Activated CD8-positive, alpha-beta memory T cell treated with anti-CD3 and anti-CD28 coated beads, Interleukin-2, amount 50 U/mL, for 48 hours (primary cell): ENCODE measurements at regions not wholly inside any gene's neighbourhood (a gene's known extent, or its start where the extent isn't known, plus 50 kb on each side); places are given as distances from the start of the nearest gene placed in this dataset.
A peak's percentile ranks its signal among the peaks of the same experiment; 100 is the strongest.
"Not testable (repeated sequence)": the region's sequence is repeated elsewhere in the genome, so short reads cannot be mapped to it uniquely, and the experiment has no call there.

Source experiments
- DNase-seq: peaks from one replicate; pipeline ENCODE4 v3.0.0-alpha.2; 2020

DNA sequence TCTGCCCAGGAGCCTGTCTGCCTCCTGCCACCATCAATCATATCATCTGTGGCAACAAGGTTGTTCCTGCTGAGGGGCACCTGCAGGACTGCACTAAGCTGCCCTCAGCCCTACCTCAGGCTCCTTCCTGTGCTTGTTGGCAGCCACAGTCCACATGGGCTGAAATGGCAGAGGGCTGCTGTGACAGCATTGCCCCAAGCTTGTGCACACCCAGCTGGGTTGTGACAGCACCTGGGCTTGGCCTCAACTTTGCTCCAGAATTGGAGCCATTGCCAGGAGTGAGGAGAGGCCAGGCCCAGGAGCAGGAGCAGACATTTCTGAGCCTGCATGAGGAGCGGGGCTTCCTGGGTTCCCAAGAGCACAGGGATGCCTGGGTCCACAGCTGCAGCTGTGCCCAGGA, 340.9 kb upstream of the CHRM2 start:
- DNase-seq, result no peak

DNA sequence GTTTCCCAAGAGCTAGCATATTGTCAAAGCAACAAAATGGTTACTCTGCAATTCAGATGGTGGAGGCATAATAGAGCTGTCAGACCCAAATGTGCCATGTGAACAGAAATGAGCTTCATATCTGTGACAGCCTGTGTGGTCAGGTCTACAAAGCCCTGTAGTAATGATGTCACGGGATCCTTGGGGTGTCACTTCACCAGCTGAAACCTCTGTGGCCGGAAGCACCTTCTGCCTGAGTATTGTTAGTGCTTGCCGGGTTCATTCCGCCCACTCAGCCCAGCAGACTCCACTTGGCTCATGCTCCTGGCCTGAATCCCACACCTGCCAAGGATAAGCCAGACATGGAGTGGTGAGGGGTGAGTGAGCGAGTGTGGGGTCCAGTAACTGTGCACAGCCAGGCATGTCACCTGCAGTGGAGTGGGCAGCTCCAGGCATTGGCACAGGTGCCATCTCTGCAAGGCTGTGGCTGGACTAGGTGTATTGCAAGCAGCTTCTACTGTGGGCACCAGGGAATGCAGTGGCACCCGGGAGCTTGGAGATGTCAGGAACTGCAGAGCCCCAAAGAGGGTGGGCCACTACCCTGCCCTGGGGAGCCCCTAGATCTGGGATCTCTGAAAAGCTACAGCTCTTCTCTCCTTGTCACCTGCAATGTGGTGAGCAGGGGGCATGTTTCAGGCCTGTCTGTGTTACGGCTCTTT, 341.9 kb upstream of the CHRM2 start:
- no peak for DNase-seq

DNA sequence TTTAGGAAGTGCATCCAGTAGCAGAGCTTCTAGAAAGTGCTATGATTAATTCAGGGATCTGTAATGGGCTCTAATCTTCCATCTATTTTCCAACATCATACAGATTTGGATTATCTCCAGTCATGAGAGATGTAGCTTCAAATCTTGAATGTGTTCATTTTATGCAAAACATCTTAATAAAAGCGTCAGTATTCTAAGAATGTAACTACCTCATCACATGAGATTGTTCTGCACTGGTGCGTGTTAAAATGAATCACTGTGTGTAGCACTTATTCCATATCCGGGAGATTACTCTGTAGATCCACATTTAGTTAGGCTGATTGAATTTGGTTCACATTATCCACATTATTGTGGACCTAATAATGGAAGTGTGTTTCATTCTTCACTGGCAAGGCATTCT, 344.9 kb upstream of the CHRM2 start:
- DNase-seq, result no peak

DNA sequence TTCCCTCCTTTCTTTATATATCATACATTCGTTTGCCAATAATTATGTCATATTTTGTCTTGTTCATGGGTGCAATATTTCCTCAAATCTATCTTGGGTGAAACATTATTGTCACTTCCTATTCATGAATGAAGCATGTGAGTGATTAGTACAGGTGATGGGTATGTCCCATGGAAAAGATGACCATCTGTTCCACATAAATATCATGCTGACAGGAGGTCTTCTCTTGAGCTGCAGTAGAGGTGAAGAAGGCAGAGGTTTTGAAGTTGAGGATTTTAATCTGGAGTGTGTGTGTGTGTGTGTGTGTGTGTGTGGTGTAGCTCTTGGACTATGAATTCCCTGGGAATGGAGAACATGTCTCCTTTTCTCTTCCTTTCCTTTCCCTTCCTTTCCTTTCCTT, 350.5 kb upstream of the CHRM2 start:
- DNase-seq, result no peak

DNA sequence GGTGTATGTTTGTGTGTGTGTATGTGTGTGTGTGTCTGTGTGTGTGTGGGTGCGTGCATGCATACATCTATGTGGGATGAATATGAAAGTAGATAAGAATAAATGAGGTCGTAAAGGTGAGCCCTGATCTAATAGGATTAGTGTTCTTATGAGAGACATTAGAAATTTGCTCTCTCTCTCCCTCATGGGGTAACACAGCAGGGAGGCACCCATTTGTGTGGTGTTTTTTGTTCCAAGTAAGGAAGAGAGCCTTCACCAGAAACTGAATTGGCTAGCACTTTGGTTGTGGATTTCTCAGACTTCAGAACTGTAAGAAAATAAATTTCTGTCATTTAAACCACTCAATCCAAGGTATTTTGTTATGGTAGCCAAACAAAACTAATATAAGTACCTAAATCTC, 353.7 kb upstream of the CHRM2 start:
- no peak for DNase-seq

DNA sequence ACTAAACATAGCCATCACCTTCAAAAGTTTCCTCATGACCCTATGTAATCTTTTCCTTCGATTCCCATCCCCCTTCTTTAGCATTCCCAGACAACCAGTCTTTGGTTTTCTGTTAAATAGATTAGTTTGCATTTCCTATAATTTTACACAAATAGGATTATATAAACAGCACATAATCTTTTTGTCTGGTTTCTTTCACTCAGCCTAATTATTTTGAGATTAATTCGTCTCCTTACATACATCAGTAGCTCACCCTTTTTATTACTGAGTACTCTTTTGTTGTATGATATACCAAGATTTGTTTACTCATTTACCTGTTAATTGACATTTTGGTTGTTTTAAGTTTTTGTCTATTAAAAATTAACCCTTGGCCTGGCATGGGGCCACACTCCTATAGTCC, 354.7 kb upstream of the CHRM2 start:
- DNase-seq, result no peak

DNA sequence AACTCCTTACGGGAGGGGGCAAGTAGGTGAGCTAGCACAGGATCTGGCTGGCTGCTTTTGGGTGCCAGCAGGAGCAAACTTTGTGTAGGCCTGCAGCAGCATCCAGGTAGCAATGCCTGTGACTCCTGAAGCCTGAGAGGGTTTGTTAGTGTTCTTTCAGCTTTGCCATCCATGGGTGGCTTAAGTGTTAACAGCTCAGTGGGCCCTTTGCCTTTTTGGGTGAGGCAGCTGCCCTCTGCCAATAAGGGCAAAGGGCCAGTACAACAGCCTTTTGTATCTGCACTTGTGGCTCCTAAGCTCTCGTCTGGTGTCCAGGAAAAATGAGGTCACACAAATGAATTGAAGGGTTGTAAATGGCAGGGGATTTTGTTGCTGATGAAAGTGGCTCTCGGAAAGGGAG, 359.0 kb upstream of the CHRM2 start:
- no peak for DNase-seq

DNA sequence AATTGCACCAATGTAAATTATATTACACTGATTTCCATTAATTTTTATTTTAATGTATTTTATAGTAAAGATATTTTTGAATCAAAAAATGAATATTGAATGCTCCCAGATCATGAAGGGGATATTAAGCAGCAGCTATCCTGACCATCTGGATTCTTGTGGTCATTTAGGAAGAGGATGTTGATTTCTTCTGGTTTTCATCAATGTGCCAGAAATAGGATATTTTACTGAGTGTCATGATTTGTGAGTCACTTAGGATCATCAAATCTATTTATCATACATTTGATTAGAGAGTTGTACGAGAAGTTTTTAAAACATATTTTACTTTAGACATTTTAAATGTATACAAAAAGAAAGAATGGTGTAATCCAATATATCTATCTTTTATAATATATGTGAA, 366.3 kb upstream of the CHRM2 start:
- DNase-seq, result no peak

DNA sequence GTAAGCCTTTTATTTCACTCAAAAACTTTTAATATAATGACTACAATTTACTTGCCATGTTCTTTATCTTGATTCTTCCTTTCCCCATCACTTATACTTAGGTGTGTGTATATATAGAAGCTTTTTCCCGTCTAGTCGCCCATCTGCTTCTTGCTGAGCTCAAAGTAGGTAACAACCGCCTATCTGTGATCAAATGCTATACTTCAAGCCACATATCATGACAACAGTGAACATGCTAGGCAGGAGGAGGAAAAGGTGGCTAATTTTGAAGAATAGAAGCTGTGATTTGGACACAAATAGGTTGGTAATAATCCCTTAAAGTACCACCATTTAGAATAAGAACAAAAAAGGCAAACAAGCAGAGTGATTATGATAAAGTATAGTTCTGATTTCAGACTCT, 367.3 kb upstream of the CHRM2 start:
- no peak for DNase-seq

DNA sequence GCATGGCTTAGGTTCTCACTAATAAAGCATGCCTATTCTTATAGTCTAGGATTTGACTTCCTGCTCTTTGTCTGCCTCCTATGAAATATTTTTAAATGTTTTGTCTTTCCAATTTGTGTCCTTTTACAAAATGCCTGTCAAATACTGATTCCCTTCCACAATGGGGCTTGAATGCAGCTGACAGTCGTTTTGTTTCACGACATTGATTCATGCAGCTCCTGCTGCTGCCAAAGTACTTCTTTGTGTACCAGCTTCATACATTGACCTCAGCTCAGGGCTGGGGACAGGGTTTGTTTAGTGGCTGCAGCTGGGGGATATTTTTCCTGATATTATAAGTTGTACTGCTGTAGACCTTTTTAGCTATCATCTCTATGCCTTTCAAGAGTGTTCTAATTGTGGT, 371.9 kb upstream of the CHRM2 start:
- no peak for DNase-seq

DNA sequence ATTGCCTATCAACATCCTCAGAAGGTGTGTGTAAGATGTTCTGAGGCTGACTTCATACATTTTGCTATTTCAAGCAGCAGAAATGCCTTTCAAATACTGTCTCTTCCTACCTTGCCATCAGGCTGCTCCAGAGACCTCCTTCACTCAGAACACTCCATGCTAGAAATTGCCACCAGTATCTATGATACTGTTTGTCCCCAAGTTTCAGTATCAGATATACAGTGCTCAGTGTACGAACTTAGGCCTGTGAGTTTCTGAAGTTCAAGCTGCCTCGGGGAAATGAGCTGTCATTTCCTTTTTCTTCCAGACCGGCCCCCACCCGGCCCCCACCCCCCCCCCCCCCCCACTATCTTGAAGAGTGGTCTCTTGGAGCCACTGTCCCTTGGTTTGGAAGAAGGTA, 373.4 kb upstream of the CHRM2 start:
- DNase-seq, result no peak

DNA sequence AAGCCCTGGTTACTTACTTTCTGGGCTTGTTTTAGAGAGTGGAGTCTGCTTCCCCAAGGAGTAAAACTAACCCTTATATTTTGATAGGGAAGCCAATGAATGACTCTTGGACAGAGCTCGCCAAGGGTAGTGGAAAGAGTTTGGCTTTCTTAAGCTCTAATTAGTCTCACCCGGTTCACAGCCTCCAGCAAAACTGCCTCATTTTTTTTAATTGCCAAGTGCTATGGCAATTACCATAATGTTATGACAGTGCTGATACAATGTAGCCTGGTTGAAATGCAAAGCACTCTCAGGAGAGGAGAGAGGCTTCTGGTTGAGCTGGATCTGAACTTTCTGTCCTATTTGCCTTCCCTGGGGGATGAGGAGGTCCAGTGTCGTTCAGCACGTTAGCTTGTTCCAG, 376.1 kb upstream of the CHRM2 start:
- no peak for DNase-seq

DNA sequence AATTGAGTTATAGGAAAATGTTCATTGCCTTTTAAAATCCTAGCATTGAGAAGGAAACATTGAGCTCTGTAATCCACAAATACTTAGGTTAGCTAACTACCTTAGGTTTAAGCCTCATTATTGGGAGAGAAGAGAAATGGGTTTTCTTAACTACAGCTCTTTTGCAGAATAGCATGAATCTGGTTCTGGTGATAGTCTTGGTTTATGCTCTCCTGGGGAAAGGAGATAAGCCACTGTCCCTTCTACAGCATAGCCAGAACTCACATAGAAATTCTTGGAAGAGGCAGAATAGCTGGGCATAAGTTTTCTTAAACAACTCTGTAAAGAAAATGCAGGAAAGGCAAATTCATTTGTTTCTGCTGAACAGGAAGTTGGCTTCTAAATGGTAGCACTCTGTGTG, 378.6 kb upstream of the CHRM2 start:
- DNase-seq, result no peak

DNA sequence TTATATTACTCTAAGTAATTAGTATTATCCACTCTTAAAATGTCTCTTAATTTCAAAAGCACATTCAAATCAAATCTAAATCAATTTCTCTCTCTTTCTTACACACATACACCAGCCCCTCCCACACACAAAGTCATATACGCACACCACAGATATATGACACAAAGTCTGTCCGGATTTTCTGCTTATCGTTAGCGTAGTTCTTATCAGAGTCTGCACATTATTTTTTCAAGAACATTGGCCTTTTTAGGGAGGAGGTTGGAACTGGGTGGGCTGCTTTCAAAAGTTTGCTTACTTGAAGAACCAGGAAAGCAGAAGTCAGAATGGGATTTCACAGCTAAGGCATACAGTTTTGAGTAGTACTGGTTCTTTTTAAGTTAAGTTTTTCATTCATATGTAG, 387.6 kb upstream of the CHRM2 start:
- no peak for DNase-seq

DNA sequence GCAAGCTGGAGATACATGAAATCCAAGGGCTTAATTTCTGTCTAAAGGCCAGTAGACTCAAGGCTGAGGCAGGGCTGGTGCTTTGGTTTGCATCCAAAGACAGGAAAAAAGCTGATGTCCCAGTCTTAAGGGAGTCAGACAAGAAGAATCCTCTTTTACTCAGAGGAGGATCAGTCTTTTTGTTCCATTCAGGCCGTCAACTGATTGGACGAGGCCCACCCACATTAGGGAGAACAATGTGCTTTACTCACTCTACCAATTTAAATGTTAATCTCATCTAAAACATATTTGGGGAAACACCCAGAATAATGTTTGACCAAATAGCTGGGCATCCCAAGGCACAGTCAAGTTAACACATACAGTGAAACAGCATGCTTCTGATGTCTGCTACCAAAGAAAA, 388.5 kb upstream of the CHRM2 start:
- DNase-seq, result no peak

DNA sequence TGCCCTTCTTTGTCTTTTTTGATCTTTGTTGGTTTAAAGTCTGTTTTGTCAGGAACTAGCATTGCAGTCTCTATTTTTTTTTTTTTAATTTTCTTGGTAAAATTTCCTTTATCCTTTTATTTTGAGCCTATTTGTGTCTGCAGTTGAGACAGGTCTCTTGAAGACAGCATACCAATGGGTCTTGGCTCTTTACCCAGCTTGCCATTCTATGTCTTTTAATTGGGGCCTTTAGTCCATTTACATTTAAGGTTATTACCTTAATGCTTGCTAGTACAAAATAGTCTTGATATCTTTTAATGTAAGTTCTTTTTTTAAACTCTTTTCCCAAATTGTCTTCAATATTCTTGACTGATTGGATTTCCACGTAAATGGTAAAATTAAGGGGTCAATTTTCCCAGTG, 398.3 kb upstream of the CHRM2 start:
- DNase-seq, result no peak

DNA sequence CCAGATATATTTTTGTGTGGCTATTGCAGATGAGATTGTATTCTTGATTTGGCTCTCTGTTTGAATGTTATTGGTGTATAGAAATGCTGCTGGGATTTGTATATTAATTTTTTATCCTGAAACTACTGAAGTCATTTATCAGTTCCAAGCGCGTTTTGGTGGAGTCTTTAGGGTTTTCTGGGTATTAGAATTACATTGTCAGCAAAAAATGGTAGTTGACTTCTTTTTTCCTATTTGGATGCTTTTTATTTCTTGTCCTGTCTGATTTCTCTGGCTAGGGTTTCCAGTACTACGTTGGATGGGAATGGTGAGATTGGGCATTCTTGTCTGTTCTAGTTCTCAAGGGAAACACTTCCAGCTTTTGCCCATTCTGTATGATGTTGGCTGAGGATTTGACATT, 415.5 kb upstream of the CHRM2 start:
- no peak for DNase-seq

DNA sequence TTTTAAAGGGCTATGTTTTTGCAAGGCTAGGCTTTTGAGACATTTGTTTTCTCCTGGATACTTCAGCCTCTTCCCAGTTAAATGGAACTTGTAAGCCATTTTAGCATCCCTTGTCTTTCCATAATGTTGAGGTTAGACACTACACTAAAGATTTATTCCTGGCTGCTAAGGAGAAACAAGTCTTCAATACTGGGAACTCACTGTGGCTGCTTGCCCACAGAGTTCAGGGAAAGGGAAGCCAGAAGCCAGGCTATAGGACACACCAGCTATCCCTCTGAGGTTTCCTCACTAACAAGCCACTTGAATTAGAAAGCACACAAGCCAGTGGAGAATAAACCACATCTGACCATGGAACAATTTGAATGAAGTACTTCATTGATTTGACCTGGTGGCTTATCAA, 421.7 kb upstream of the CHRM2 start:
- DNase-seq, result no peak

DNA sequence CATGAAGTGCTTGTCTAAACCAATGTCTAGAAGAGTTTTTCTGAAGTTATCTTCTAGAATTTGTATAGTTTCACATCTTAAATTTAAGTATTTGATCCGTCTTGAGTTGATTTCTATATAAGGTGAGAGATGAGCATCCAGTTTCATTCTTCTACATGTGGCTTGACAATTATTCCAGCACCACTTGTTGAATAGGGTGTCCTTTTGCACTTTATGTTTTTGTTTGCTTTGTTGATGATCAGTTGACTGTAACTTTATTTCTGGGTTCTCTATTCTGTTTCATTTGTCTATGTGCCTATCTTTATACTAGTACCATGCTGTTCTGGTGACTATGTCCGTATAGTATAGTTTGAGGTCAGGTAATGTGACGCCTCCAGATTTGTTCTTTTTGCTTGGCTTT, 426.6 kb upstream of the CHRM2 start:
- DNase-seq, result no peak

DNA sequence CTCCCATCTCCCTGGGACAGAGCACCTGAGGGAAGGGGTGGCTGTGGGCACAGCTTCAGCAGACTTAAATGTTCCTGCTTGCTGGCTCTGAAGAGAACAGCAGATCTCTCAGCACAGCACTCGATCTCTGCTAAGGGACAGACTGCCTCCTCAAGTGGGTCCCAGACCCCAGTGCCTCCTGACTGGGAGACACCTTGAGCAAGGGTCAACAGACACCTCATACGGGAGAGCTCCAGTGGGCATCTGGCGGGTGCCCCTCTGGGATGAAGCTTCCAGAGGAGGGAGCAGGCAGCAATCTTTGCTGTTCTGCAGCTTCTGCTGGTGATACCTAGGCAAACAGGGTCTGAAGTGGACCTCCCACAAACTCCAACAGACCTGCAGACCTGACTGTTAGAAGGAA, 436.7 kb upstream of the CHRM2 start:
- DNase-seq, result not testable (repeated sequence)

DNA sequence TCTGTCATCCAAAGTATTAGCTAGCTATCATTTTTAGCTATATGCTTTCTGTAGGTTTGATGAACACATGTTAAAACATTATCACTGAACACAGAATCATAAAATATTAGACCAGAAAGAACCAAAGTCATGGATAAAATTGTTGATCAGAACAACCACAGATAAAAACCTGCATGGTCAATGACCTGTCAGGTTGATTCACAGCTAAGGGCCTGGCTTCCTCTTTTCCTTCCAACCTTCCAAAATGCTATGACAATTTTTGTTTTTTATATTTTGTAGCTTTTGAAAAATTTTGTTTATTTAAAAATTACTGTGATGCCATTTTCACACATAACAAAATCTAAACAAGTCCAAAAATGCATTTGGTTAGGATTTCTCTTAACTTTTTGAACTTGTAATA, 444.4 kb upstream of the CHRM2 start:
- no peak for DNase-seq

DNA sequence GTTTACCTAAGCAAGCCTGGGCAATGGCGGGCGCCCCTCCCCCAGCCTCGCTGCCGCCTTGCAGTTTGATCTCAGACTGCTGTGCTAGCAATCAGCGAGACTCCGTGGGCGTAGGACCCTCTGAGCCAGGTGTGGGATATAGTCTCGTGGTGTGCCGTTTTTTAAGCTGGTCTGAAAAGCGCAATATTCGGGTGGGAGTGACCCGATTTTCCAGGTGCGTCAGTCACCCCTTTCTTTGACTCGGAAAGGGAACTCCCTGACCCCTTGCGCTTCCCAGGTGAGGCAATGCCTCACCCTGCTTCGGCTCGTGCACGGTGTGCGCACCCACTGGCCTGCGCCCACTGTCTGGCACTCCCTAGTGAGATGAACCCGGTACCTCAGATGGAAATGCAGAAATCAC, 442.6 kb upstream of the MTPN start:
- not testable (repeated sequence) for DNase-seq

DNA sequence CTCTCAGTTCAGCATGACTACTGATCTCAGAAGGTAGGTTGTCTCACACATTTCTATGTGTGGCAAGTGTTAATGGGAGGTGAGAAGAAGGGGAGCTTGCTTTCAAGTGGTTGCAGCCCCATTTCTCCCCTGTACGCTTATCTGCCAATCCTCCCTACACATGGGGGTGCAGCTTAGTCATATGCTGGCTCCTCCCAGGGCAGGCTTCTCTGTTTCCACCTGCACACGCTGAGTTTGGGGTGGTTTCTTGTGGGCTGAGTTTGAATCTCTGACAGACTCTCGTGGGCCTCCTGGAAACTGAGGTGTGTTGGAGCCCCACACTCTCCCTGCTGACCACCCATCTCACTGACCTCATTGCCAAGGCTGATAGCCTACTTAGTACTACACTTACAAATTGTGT, 435.8 kb upstream of the MTPN start:
- no peak for DNase-seq

DNA sequence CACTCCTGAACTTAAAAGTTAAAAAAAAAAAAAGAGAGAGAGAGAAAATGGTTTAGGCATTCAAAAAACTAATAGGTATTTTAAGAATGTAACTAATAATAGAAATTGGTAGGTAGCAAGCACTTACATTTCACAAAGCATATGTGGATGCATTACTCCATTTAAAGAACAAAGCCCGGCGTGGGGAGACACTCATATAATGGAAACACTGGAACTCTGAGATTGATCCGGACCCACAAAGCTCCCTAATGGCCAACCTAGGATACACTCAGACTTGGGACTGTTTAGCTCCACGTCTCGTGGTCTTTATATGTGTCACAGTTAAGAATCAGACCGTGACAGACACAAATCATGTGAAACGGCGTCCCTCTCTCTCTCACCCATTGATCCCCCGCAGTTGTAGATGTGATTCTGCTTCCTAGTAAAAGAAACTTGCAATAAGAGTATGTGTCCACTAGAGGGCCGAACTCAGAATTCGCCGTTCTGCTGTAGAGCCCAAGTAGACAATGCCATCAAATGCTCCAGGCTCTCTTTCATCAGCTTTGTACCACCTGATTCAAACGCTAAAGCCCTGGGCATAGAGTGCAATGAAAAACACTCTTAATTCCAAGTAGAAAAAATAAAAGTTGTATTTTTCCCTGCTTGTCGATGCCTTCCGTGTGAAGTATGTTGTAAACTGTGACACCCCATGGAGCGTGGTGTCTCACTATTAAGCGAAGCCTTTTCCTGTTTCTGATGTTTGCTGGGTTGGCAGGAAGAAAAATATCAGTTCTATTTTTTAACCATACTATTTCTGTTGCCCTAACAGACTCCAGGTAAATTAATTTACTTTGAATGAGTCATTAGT, 429.0 kb upstream of the MTPN start:
- peak; percentile 46 for DNase-seq

DNA sequence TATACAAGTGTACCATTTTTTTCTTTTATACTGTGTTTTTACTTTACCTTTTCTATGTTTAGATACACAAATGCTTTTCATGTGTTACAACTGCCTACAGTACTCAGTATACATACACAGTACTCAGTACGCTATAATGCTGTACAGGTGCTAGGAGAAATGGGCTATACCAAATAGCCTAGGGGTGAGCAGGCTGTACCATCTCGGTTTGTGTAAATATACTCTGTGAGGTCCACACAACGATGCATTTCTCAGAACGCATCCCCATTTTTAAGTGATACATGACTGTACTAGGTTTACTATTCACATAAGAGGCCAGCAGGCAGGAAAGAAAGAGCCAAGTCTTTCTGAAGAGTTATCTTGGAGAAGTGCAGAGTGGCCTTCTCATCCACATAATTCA, 426.4 kb upstream of the MTPN start:
- no peak for DNase-seq
